Smooth muscle cell (in vitro differentiated cells): ENCODE measurements at regions not wholly inside any gene's neighbourhood (a gene's known extent, or its start where the extent isn't known, plus 50 kb on each side); places are given as distances from the start of the nearest gene placed in this dataset.

ENCODE experiments used
- DNase-seq: peaks from one replicate; lab custom pipeline; 2025; ENCODE audit not compliant: unreplicated experiment; lab: John Stamatoyannopoulos, UW
- H2AFZ ChIP-seq: fragments of 200-600 bp; sonication (generic); 2 replicates; pipeline ENCODE4 v1.6.0; 2016; ENCODE audit warnings: antibody characterized with exemption, low read depth, mild to moderate bottlenecking
- H3F3A ChIP-seq: fragments of 200-600 bp; sonication (generic); 2 replicates; pipeline ENCODE4 v1.6.0; 2017; ENCODE audit warnings: antibody characterized with exemption, low read depth
- H3K27ac ChIP-seq: fragments of 200-600 bp; sonication (generic); 2 replicates; pipeline ENCODE4 v1.5.1; 2016; ENCODE audit warnings: low read depth, mild to moderate bottlenecking
- H3K27me3 ChIP-seq: fragments of 200-600 bp; sonication (generic); 2 replicates; pipeline ENCODE4 v1.6.1; 2016; ENCODE audit warnings: low read depth, mild to moderate bottlenecking
- H3K36me3 ChIP-seq: fragments of 200-600 bp; sonication (generic); 2 replicates; pipeline ENCODE4 v1.5.1; 2016; ENCODE audit warnings: low read depth
- H3K4me1 ChIP-seq: fragments of 200-600 bp; sonication (generic); 2 replicates; pipeline ENCODE4 v1.5.1; 2016; ENCODE audit warnings: low read depth
- H3K4me2 ChIP-seq: fragments of 200-600 bp; sonication (generic); 2 replicates; pipeline ENCODE4 v1.6.0; 2016; ENCODE audit warnings: mild to moderate bottlenecking
- H3K4me3 ChIP-seq: fragments of 200-600 bp; sonication (generic); 2 replicates; pipeline ENCODE4 v1.5.1; 2016; ENCODE audit warnings: mild to moderate bottlenecking
- H3K79me2 ChIP-seq: fragments of 200-600 bp; sonication (generic); 2 replicates; pipeline ENCODE4 v1.6.0; 2016; ENCODE audit warnings: low read depth, mild to moderate bottlenecking
- H3K9ac ChIP-seq: fragments of 200-600 bp; sonication (generic); 2 replicates; pipeline ENCODE4 v1.6.0; 2016; ENCODE audit warnings: low read depth
- H3K9me3 ChIP-seq: fragments of 200-600 bp; sonication (generic); replicated peaks from 2 replicates; pipeline ENCODE4 v1.5.1; 2016; ENCODE audit warnings: low read depth
- H4K20me1 ChIP-seq: fragments of 200-600 bp; sonication (generic); 2 replicates; pipeline ENCODE4 v1.6.0; 2016; ENCODE audit warnings: low read depth
- WGBS: methylation state at CpG from one replicate; pipeline ENCODE4 v1.1.7; 2016; ENCODE audit warnings: low lambda C conversion rate; 5-methylcytosine and 5-hydroxymethylcytosine counted together
- TF ChIP-seq, protein P1 (sequence below): fragments of 200-600 bp; sonication (generic); IDR thresholded peaks from 2 replicates; pipeline ENCODE4 v1.5.1; 2017; ENCODE audit warnings: borderline replicate concordance, mild to moderate bottlenecking, antibody characterized with exemption; ENCODE audit not compliant: insufficient read depth, poor library complexity, severe bottlenecking

GRCh38 chr9:18077941-18078678, 395.8 kb upstream of the ADAMTSL1 start:
- Histone ChIP-seq H3K36me3 (no peaks in the 10 kb centered on the region), H3K4me3 (no peak overlapping the region), H3F3A (no peaks in the 10 kb centered on the region), H3K9ac (no peak overlapping the region), H3K9me3 (no peaks in the 10 kb centered on the region), H3K27me3 (peaks cover 54% of the 10 kb centered on the region), H4K20me1 (no peaks in the 10 kb centered on the region), H3K27ac (no peak overlapping the region), H2AFZ (no peak overlapping the region), H3K4me2 (no peak overlapping the region), H3K79me2 (no peaks in the 10 kb centered on the region), H3K4me1 (no peaks in the 10 kb centered on the region)
- no peak for DNase-seq
- TF ChIP-seq, protein P1, sequence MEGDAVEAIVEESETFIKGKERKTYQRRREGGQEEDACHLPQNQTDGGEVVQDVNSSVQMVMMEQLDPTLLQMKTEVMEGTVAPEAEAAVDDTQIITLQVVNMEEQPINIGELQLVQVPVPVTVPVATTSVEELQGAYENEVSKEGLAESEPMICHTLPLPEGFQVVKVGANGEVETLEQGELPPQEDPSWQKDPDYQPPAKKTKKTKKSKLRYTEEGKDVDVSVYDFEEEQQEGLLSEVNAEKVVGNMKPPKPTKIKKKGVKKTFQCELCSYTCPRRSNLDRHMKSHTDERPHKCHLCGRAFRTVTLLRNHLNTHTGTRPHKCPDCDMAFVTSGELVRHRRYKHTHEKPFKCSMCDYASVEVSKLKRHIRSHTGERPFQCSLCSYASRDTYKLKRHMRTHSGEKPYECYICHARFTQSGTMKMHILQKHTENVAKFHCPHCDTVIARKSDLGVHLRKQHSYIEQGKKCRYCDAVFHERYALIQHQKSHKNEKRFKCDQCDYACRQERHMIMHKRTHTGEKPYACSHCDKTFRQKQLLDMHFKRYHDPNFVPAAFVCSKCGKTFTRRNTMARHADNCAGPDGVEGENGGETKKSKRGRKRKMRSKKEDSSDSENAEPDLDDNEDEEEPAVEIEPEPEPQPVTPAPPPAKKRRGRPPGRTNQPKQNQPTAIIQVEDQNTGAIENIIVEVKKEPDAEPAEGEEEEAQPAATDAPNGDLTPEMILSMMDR, result no peak
- WGBS, result 76% methylated on average over 8 of the region's 8 CpGs

DNA sequence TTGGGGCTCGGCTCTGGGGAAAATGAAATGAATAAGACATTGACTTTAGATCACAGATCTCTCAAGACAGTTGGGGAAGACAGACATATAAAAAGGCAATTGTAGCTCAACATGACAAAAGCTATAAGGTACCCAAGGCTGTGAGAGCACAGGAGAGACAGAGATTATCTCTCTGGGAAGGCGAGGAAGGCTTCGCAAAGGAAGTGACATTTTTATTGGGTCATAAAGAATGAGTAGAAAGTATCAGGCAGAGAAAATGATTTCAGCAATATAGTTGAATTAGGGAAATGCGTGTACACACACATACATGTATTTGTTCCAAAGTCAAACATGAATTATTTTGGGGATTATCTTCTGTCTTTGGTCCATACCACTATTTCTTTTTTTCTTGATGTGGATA, 381.8 kb upstream of the ADAMTSL1 start:
- Histone ChIP-seq H3K4me3 (no peak overlapping the region), H2AFZ (no peak overlapping the region), H3K79me2 (no peaks in the 10 kb centered on the region), H3K4me2 (no peak overlapping the region), H3K27ac (no peak overlapping the region), H3K9ac (no peak overlapping the region), H3K4me1 (no peaks in the 10 kb centered on the region), H3K9me3 (no peaks in the 10 kb centered on the region), H3K36me3 (no peaks in the 10 kb centered on the region), H3K27me3 (peaks cover 72% of the 10 kb centered on the region), H3F3A (no peaks in the 10 kb centered on the region), H4K20me1 (no peaks in the 10 kb centered on the region)
- TF ChIP-seq, protein P1, result no peak
- 88% methylated on average over 4 of the region's 4 CpGs for WGBS
- no peak for DNase-seq

DNA sequence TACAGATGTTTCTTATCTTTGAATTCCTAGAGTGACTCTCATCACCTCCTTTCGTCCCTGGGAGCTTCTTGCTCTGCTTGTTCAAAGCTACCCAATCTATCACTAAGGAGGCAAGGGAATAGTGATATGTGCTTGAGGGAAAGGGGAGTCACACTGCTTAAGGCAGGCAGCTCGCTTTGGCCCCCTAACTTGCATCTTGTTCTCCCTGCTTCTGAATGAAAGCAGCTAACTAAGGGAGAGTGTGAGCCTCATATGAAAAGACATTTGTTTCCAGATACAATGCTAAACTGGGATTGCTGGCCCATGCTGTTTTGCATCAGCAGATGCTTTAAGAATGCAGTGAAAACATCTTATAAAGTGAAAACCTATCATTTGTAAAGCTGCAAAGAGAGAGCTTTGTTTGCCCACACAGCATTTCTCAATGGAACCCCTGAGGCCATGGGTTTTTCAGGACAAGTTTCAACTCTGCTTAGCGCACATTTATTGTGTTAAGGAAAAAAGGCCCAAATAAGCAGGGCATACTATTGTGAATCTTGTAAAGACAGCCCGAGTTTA, 367.9 kb upstream of the ADAMTSL1 start:
- WGBS, result 78% methylated on average over 4 of the region's 4 CpGs
- Histone ChIP-seq H3K79me2 (no peaks in the 10 kb centered on the region), H3K9ac (no peak overlapping the region), H2AFZ (no peak overlapping the region), H4K20me1 (no peaks in the 10 kb centered on the region), H3K27me3 (peaks cover 26% of the 10 kb centered on the region), H3K4me3 (no peak overlapping the region), H3K4me1 (peaks cover 7% of the 10 kb centered on the region), H3K27ac (no peak overlapping the region), H3K9me3 (no peaks in the 10 kb centered on the region), H3K4me2 (no peak overlapping the region), H3K36me3 (no peaks in the 10 kb centered on the region), H3F3A (no peaks in the 10 kb centered on the region)
- DNase-seq, result no peak
- TF ChIP-seq, protein P1, result no peak

DNA sequence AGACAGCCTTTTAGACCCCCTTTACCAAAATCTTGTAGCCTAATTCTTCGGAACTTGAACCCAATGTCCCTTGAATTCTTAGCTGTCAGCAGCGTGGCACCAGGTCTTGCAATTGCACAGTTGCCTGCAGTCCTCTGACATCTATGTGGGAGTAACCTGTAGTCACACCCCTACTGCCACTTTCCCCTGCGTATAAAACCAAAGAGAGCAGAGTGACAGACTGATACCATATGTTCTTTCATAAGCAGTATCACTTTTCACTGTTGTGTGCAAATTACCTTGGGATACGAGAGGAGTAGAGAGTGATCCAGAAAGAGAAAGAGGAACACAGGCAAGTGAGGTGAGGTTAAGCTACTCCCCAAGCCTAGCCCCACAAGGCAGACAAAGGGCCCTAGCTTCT, 364.3 kb upstream of the ADAMTSL1 start:
- no peak overlapping the region for H3K9ac ChIP-seq
- no peak overlapping the region for H3K27ac ChIP-seq
- H3K36me3 ChIP-seq, result no peaks in the 10 kb centered on the region
- H3K4me1 ChIP-seq, result peaks cover 7% of the 10 kb centered on the region
- peaks cover 21% of the 10 kb centered on the region for H3K27me3 ChIP-seq
- no peak for DNase-seq
- H3F3A ChIP-seq, result no peaks in the 10 kb centered on the region
- no peak overlapping the region for H3K4me2 ChIP-seq
- TF ChIP-seq, protein P1, result no peak
- H3K9me3 ChIP-seq, result no peaks in the 10 kb centered on the region
- no peaks in the 10 kb centered on the region for H4K20me1 ChIP-seq
- no peak overlapping the region for H3K4me3 ChIP-seq
- no peak overlapping the region for H2AFZ ChIP-seq
- H3K79me2 ChIP-seq, result no peaks in the 10 kb centered on the region
- WGBS, result 95% methylated on average over 4 of the region's 4 CpGs
